ENCODE measurements at regions not wholly inside any gene's neighbourhood (a gene's known extent, or its start where the extent isn't known, plus 50 kb on each side); places are given as distances from the start of the nearest gene placed in this dataset.

DNA sequence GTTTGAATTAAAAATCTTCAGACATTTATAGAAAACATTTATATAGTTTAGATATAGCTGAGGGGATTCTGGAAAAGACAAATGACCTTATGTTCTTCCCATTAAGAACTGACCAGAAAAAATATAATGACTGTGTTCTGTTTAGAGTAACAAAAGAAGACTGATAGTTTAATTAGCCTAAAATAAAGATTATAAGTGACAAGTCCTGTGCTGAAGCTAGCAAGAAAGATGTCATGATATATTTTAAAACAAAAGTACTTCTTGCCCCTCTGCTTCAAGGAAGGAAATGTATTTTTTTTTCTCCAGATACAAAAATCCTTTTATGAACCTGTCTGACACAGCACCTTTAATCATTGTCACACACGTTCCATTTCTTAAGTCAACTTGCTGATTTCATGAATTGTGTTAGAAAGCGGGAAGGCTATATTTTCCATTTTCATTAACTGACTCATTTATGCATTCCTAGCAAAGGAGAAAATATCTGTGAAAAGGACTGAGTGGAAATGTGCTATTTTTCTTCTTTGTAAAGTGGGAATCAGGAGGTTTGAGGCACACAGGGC, 690.7 kb upstream of the GOT2 start:
- ChIA-PET CTCF (no interaction called here), POLR2A (no interaction called here)
- Mint-ChIP-seq H3K9me3 (peaks cover 17% of the 10 kb centered on the region), H3K4me1 (no peaks in the 10 kb centered on the region), H3K27ac (no peak overlapping the region), H3K4me3 (no peak overlapping the region), H3K27me3 (no peaks in the 10 kb centered on the region), H3K36me3 (ENCODE audit: low read depth) (no peaks in the 10 kb centered on the region)
- DNase-seq, result no peak

DNA sequence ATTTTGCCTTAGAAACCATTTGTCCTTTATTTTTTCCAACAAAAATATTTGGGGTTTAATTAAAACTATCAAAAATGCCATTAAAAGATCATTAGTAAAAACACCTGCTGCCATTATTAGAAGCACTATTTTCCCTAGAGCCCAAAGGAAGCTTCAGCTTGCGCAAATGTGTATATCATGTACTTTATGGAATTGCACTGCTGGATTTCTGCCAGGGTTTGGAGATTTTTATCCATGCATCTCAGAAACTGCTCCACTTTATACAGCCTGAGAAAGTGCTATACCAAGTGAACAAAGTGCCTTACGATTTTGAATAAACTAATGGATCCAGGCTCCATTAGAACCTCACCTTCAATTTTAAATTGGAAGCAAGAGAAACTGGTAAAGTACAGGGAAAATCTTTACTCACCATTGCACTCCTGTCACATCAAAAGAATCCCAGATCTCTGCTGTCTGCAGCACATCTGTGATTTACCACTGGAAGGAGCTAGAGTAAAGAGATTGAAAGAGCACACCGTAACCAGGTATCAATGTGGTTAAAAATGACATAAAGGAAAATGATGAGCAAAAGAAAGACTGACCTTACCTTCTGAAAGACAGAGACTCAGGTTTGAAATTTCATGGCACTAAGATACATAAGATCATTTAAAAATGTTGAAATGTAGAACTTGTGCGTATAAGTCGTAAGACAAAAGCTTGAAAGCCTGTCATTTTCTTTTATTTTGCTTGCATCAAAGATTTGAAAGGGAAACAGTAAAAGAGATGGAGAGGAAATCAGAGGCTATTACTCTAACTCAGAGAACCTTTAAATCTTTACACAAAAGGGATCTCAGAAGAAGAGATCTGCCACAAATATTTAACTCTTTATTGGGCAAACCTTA, 678.1 kb upstream of the GOT2 start:
- POLR2A ChIA-PET, result no interaction called here
- H3K36me3 Mint-ChIP-seq (ENCODE audit: low read depth), result no peaks in the 10 kb centered on the region
- H3K4me1 Mint-ChIP-seq, result no peaks in the 10 kb centered on the region
- H3K27ac Mint-ChIP-seq, result no peak overlapping the region
- DNase-seq, result no peak
- peaks cover 12% of the 10 kb centered on the region for H3K9me3 Mint-ChIP-seq
- H3K4me3 Mint-ChIP-seq, result no peak overlapping the region
- no peaks in the 10 kb centered on the region for H3K27me3 Mint-ChIP-seq
- CTCF ChIA-PET, result no interaction called here

GRCh38 chr16:59410451-59410850, 676.3 kb upstream of the GOT2 start:
- H3K36me3 Mint-ChIP-seq (ENCODE audit: low read depth), result no peaks in the 10 kb centered on the region

GRCh38 chr16:59405802-59406201, 671.7 kb upstream of the GOT2 start:
- Mint-ChIP-seq H3K36me3 (ENCODE audit: low read depth) (no peaks in the 10 kb centered on the region), H3K4me3 (no peak overlapping the region), H3K27ac (no peak overlapping the region), H3K4me1 (no peaks in the 10 kb centered on the region), H3K9me3 (peaks cover 7% of the 10 kb centered on the region), H3K27me3 (no peaks in the 10 kb centered on the region)
- ChIA-PET POLR2A (no interaction called here), CTCF (no interaction called here)
- no peak for DNase-seq

More at GRCh38 chr16:59410451-59410850, 676.3 kb upstream of the GOT2 start:
- ChIA-PET CTCF (no interaction called here), POLR2A (no interaction called here)
- no peaks in the 10 kb centered on the region for H3K27me3 Mint-ChIP-seq
- H3K9me3 Mint-ChIP-seq, result peaks cover 7% of the 10 kb centered on the region
- no peak overlapping the region for H3K4me3 Mint-ChIP-seq
- no peak for DNase-seq
- no peak overlapping the region for H3K27ac Mint-ChIP-seq
- H3K4me1 Mint-ChIP-seq, result no peaks in the 10 kb centered on the region

- Mint-ChIP-seq H3K27me3 (no peaks in the 10 kb centered on the region), H3K36me3 (ENCODE audit: low read depth) (no peaks in the 10 kb centered on the region), H3K27ac (no peak overlapping the region), H3K9me3 (peaks cover 11% of the 10 kb centered on the region), H3K4me1 (no peaks in the 10 kb centered on the region), H3K4me3 (no peak overlapping the region)
- POLR2A ChIA-PET, result no interaction called here
- CTCF ChIA-PET, result interaction anchor here (0.5 kb wide), 1 partner anchor 9 kb away, joined by 3 read pairs; no protein-coding TSS in a partner anchor
- DNase-seq, result no peak
These were observed 670.4 kb upstream of the GOT2 start for GRCh38 chr16:59404509-59404908.

GRCh38 chr16:59400830-59401229, 666.7 kb upstream of the GOT2 start:
- no peaks in the 10 kb centered on the region for H3K27me3 Mint-ChIP-seq
- no peaks in the 10 kb centered on the region for H3K4me1 Mint-ChIP-seq
- POLR2A ChIA-PET, result no interaction called here
- CTCF ChIA-PET, result no interaction called here
- H3K27ac Mint-ChIP-seq, result no peak overlapping the region
- no peak for DNase-seq
- no peaks in the 10 kb centered on the region for H3K36me3 Mint-ChIP-seq (ENCODE audit: low read depth)
- H3K9me3 Mint-ChIP-seq, result peaks cover 12% of the 10 kb centered on the region
- H3K4me3 Mint-ChIP-seq, result no peak overlapping the region

- H3K36me3 Mint-ChIP-seq (ENCODE audit: low read depth), result no peaks in the 10 kb centered on the region
- ChIA-PET CTCF (no interaction called here), POLR2A (no interaction called here)
- no peak overlapping the region for H3K27ac Mint-ChIP-seq
- H3K4me3 Mint-ChIP-seq, result no peak overlapping the region
- DNase-seq, result no peak
- no peaks in the 10 kb centered on the region for H3K4me1 Mint-ChIP-seq
- no peaks in the 10 kb centered on the region for H3K27me3 Mint-ChIP-seq
- peaks cover 12% of the 10 kb centered on the region for H3K9me3 Mint-ChIP-seq
These were observed 663.5 kb upstream of the GOT2 start for GRCh38 chr16:59397638-59398037.

GRCh38 chr16:59394526-59394925, 660.4 kb upstream of the GOT2 start:
- no peak for DNase-seq

GRCh38 chr16:59392911-59393310, 658.8 kb upstream of the GOT2 start:
- Mint-ChIP-seq H3K36me3 (ENCODE audit: low read depth) (no peaks in the 10 kb centered on the region), H3K9me3 (peaks cover 16% of the 10 kb centered on the region), H3K27ac (no peak overlapping the region), H3K4me1 (no peaks in the 10 kb centered on the region), H3K27me3 (no peaks in the 10 kb centered on the region), H3K4me3 (no peak overlapping the region)
- ChIA-PET POLR2A (no interaction called here), CTCF (interaction anchor here (0.6 kb wide), 1 partner anchor 426 kb away, joined by 3 read pairs; no protein-coding TSS in a partner anchor)
- no peak for DNase-seq

More at GRCh38 chr16:59394526-59394925, 660.4 kb upstream of the GOT2 start:
- ChIA-PET CTCF (no interaction called here), POLR2A (no interaction called here)
- no peaks in the 10 kb centered on the region for H3K36me3 Mint-ChIP-seq (ENCODE audit: low read depth)
- H3K9me3 Mint-ChIP-seq, result peaks cover 17% of the 10 kb centered on the region
- H3K4me1 Mint-ChIP-seq, result no peaks in the 10 kb centered on the region
- no peak overlapping the region for H3K27ac Mint-ChIP-seq
- no peaks in the 10 kb centered on the region for H3K27me3 Mint-ChIP-seq
- no peak overlapping the region for H3K4me3 Mint-ChIP-seq

DNA sequence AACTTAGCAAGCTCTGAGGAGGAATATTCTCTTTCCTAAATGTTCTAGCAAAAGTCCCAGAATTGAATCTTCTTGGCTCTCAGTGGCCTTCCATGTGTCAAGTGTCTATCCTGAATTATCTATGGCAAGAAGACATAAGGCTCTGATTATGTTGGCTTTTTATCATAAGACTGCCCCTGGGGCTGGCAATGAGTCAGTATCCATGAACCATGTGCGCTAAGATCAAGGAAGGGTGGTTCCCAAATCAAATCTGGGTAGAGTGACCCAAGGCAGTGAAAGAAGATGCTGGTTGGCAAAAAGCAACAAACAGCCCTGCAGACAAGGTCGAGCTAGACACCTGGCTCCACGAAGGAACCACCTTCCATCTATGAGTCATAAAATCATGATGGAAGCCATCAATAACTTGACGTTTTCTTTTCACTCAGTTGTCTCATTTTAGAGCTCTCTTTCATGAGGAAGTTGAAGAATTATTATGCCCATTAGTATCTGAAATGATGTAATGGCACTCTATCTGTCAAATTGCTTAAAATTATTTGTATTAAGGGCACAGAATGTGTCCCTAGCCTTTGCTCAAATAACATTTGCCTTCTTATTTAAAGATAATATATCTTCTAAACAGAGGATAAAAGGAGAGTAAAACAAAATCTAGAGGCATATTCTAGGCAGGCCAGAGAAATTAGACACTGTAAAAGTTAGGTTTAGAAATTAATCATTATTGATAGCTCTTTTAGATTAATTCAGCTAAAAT, 657.7 kb upstream of the GOT2 start:
- Mint-ChIP-seq H3K9me3 (peaks cover 9% of the 10 kb centered on the region), H3K27me3 (no peaks in the 10 kb centered on the region), H3K4me3 (no peak overlapping the region), H3K36me3 (ENCODE audit: low read depth) (no peaks in the 10 kb centered on the region), H3K4me1 (no peaks in the 10 kb centered on the region), H3K27ac (no peak overlapping the region)
- POLR2A ChIA-PET, result no interaction called here
- no peak for DNase-seq
- CTCF ChIA-PET, result no interaction called here

- H3K4me1 Mint-ChIP-seq, result no peaks in the 10 kb centered on the region
- H3K4me3 Mint-ChIP-seq, result no peak overlapping the region
- no peaks in the 10 kb centered on the region for H3K36me3 Mint-ChIP-seq (ENCODE audit: low read depth)
- H3K27ac Mint-ChIP-seq, result no peak overlapping the region
- DNase-seq, result no peak
- ChIA-PET POLR2A (no interaction called here), CTCF (no interaction called here)
- peaks cover 7% of the 10 kb centered on the region for H3K9me3 Mint-ChIP-seq
- no peaks in the 10 kb centered on the region for H3K27me3 Mint-ChIP-seq
These were observed 651.8 kb upstream of the GOT2 start for GRCh38 chr16:59385959-59386358.

DNA sequence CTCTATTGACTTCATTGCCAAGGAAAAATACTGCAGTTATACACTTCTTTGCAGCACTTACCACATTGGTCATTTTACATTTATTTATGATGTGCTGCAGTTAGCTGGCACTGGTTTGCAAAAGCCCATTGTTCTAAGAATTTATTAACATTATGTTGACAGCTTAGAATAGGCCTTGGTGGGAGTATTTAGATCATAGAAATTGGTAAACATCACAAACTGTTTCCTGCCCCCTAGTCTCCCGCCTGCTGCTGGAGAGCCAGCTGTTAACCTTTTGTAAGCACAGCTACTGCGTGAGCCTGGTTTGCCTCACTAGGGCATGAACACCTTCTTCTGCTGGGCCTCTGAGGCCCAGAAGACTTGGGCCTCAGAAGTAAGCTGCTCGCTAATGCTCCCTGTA, 651.4 kb upstream of the GOT2 start:
- Mint-ChIP-seq H3K27ac (no peak overlapping the region), H3K36me3 (ENCODE audit: low read depth) (no peaks in the 10 kb centered on the region), H3K9me3 (peaks cover 4% of the 10 kb centered on the region), H3K27me3 (no peaks in the 10 kb centered on the region), H3K4me1 (no peaks in the 10 kb centered on the region), H3K4me3 (no peak overlapping the region)
- DNase-seq, result no peak
- ChIA-PET POLR2A (no interaction called here), CTCF (no interaction called here)

- Mint-ChIP-seq H3K36me3 (ENCODE audit: low read depth) (no peaks in the 10 kb centered on the region), H3K9me3 (peaks cover under 1% of the 10 kb centered on the region), H3K27ac (no peak overlapping the region), H3K4me1 (no peaks in the 10 kb centered on the region), H3K27me3 (no peaks in the 10 kb centered on the region), H3K4me3 (no peak overlapping the region)
- ChIA-PET CTCF (no interaction called here), POLR2A (no interaction called here)
- no peak for DNase-seq
These were observed 639.5 kb upstream of the GOT2 start for GRCh38 chr16:59373632-59374031.

Measured in activated CD4-positive, alpha-beta memory T cell treated with anti-CD3 and anti-CD28 coated beads, Interleukin-2, amount 10 ng/mL, durations not matched to agents 7 days and 5 days (primary cell).